ENCODE measurements at regions not wholly inside any gene's neighbourhood (a gene's known extent, or its start where the extent isn't known, plus 50 kb on each side); places are given as distances from the start of the nearest gene placed in this dataset.

DNA sequence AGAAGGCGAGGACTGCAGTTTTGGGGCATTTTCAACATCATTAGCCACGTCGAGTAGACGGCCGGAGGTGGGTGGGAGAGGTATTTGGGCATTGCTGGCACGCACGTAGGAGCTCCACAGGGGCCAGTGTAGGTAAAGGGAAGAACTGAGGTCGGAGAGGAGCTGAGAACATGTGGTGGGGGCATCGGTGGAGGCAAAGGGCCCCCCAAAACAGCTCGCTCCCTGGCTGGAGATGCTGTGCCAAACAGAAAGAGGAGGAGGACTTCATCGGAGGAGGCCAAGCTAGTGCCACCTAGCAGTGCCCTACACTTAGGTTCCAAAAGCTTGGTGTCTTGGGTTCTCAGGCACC lies 52.0 kb upstream of the PPP2R5C start:
- FAIRE-seq (no peak), DNase-seq (ENCODE audit: insufficient read length) (no peak)
- TF ChIP-seq POLR2AphosphoS5 (IDR thresholded peaks at IDR 0.05; ENCODE audit: low read depth, low read length) (no peak), POLR2A (IDR thresholded peaks at IDR 0.05; ENCODE audit: low read depth, low read length) (no peak), TAF1 (IDR thresholded peaks at IDR 0.05; ENCODE audit: borderline replicate concordance, low read depth, low read length) (no peak)

DNA sequence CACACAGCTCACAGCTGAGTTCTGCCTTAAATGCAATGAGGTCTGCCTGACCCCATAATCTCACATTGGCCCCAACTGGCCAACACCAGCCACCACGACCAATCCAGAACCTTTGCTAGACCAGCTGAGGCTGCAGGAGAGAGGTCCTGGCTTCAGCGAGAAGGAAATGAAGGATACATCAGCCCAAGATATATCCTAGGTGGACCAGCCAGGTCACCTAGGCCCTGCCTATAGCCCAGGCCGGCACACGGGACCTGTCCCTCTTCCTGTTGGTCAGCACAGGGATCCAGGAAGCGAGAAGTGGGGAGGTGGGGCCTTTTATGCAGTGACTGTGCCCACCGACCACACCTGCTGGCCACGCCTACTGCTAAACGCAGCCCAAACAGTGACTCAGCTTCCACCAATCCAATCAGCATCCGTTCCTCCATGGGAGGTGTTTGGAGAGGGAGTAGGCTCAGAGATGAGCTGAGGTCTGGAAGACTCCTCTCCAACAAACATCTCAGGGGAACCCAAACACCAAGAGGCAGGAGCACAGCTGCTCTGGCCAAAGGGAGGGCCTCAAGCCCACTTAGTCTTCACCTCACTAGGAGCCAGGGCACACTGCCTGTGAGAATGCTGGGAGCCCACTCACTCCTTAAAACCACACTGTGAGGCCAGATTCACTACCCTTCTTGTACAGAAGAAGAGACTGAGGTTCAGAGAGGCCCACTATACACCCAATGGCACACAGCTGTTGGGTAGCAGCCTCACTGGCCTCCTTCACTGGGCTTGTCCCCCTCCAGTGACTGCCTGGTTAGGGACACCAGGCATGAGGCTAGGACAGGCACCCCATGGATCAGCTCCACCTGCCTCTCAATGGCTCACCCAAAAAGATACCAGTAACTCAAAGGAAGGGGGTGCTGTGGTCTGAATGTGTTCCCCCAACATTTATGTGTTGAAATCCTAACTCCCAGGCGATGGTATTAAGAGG lies 51.3 kb upstream of the PPP2R5C start:
- no peak for DNase-seq (ENCODE audit: insufficient read length)
- FAIRE-seq, result no peak
- no peak for TF ChIP-seq TAF1 (IDR thresholded peaks at IDR 0.05; ENCODE audit: borderline replicate concordance, low read depth, low read length)
- TF ChIP-seq POLR2A (IDR thresholded peaks at IDR 0.05; ENCODE audit: low read depth, low read length), result no peak
- TF ChIP-seq POLR2AphosphoS5 (IDR thresholded peaks at IDR 0.05; ENCODE audit: low read depth, low read length), result no peak

- no peak for DNase-seq (ENCODE audit: insufficient read length)
- no peak for FAIRE-seq
- no peak for TF ChIP-seq POLR2A (IDR thresholded peaks at IDR 0.05; ENCODE audit: low read depth, low read length)
- TF ChIP-seq TAF1 (IDR thresholded peaks at IDR 0.05; ENCODE audit: borderline replicate concordance, low read depth, low read length), result no peak
- TF ChIP-seq POLR2AphosphoS5 (IDR thresholded peaks at IDR 0.05; ENCODE audit: low read depth, low read length), result no peak
Measured at GRCh38 chr14:101711041-101711856, 50.3 kb upstream of the PPP2R5C start.
